ENCODE measurements at regions not wholly inside any gene's neighbourhood (a gene's known extent, or its start where the extent isn't known, plus 50 kb on each side); places are given as distances from the start of the nearest gene placed in this dataset.

DNA sequence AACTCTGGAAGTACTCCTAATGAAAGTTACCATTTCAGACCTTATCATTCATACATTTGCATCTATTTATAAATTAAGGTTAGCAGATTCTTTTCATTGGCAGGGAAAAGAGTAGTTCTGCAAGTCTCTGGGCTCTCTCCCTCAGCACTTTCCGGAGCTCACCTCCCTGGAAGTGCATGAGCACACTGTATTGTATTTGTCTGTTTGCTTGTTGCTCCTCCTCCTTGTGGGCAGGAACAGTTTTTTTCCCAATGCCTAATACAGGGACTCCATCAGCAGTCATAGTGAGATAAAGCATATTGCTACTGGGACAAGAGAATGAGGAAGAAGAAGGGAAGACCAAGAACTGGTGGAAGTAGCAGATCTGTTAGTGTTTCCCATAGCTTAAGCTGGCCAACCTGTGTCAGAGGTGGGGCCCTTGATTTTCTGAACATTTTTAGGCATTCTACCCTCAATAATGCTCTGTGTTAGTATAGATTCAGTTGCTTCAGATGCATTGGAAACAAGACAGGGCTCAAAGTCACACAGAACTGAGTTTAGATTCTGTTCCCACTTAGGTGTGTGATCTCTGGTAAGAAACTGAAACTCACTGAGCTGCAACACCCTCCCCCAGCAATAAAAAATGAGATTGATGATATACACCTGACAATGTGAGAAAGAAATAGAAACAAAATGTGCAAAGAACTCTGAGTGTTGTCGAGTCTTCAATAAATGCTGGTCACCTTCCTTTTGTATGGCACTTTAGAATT lies 407.8 kb downstream of the TUSC7 start:
- TF ChIP-seq EZH2phosphoT487 (IDR thresholded peaks at IDR 0.05; ENCODE audit: borderline replicate concordance, low read length): no peak
- TF ChIP-seq, protein P1, sequence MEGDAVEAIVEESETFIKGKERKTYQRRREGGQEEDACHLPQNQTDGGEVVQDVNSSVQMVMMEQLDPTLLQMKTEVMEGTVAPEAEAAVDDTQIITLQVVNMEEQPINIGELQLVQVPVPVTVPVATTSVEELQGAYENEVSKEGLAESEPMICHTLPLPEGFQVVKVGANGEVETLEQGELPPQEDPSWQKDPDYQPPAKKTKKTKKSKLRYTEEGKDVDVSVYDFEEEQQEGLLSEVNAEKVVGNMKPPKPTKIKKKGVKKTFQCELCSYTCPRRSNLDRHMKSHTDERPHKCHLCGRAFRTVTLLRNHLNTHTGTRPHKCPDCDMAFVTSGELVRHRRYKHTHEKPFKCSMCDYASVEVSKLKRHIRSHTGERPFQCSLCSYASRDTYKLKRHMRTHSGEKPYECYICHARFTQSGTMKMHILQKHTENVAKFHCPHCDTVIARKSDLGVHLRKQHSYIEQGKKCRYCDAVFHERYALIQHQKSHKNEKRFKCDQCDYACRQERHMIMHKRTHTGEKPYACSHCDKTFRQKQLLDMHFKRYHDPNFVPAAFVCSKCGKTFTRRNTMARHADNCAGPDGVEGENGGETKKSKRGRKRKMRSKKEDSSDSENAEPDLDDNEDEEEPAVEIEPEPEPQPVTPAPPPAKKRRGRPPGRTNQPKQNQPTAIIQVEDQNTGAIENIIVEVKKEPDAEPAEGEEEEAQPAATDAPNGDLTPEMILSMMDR (conservative IDR thresholded peaks at IDR 0.05; ENCODE audit: low read depth, low read length): no peak

Measured in PC-3 (cell line).